ENCODE measurements at regions not wholly inside any gene's neighbourhood (a gene's known extent, or its start where the extent isn't known, plus 50 kb on each side); places are given as distances from the start of the nearest gene placed in this dataset.
A peak's percentile ranks its signal among the peaks of the same experiment; 100 is the strongest.
"Not testable (repeated sequence)": the region's sequence is repeated elsewhere in the genome, so short reads cannot be mapped to it uniquely, and the experiment has no call there.

GRCh38 chr15:96849271-96849900 is 518.9 kb downstream of the NR2F2 start:
- no peak overlapping the region for H3K4me3 Mint-ChIP-seq
- no peaks in the 10 kb centered on the region for H3K36me3 Mint-ChIP-seq (ENCODE audit: low read depth)
- no peaks in the 10 kb centered on the region for H3K27me3 Mint-ChIP-seq
- no peak for DNase-seq
- no peaks in the 10 kb centered on the region for H3K4me1 Mint-ChIP-seq
- no peak overlapping the region for H3K27ac Mint-ChIP-seq
- ATAC-seq = no peak
- no peaks in the 10 kb centered on the region for H3K9me3 ChIP-seq (ENCODE audit: control insufficient read depth, low read length, poor library complexity, severe bottlenecking)

DNA sequence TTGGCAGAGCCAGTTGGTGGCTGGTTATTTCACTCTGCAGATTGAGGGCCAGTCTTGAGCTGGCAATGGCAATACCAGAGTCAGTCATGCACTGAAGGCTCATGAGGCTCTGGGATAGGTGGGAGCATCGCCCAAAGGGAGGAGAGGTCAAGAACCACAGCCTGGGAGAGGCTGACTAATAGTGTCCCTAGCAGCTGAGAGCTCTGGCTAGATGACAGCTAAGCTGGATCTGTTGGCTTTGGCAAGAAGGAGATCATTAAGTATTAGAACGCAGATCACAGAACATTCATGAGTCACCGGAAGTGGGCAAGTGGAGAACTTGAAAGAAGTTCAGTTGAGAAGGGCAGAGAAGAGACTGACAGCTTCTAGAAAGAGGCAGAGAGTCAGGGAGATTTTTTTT is 521.1 kb downstream of the NR2F2 start:
- Mint-ChIP-seq H3K27ac (no peak overlapping the region), H3K27me3 (no peaks in the 10 kb centered on the region), H3K36me3 (ENCODE audit: low read depth) (no peaks in the 10 kb centered on the region), H3K4me1 (no peaks in the 10 kb centered on the region), H3K4me3 (no peak overlapping the region)
- ATAC-seq = no peak
- no peaks in the 10 kb centered on the region for H3K9me3 ChIP-seq (ENCODE audit: control insufficient read depth, low read length, poor library complexity, severe bottlenecking)
- no peak for DNase-seq

DNA sequence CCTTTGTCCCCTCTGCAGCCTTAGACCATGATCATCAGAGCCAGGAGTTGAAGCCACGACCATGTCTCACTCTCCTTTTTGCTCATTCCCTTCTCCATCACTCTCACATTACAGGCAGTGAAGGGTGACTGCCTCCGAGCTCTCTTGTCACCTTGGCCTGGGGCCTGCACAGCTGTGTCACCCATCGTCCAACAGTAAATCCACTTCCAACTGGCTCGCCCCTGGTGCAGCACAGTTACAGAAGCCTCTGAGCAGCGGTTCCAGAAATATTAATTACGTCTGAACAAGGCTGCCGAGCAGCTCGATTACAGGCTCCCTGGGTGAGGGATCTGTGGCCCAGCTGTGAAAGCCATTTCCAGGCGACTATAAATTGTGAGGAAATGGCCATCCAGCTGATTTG is 528.2 kb downstream of the NR2F2 start:
- H3K27me3 Mint-ChIP-seq = no peaks in the 10 kb centered on the region
- no peaks in the 10 kb centered on the region for H3K9me3 ChIP-seq (ENCODE audit: control insufficient read depth, low read length, poor library complexity, severe bottlenecking)
- H3K4me3 Mint-ChIP-seq = no peak overlapping the region
- no peaks in the 10 kb centered on the region for H3K36me3 Mint-ChIP-seq (ENCODE audit: low read depth)
- ATAC-seq = no peak
- no peak overlapping the region for H3K27ac Mint-ChIP-seq
- DNase-seq = no peak
- H3K4me1 Mint-ChIP-seq = no peaks in the 10 kb centered on the region

- no peaks in the 10 kb centered on the region for H3K36me3 Mint-ChIP-seq (ENCODE audit: low read depth)
- H3K27me3 Mint-ChIP-seq = no peaks in the 10 kb centered on the region
Observed at GRCh38 chr15:96860741-96861140, 530.2 kb downstream of the NR2F2 start.

DNA sequence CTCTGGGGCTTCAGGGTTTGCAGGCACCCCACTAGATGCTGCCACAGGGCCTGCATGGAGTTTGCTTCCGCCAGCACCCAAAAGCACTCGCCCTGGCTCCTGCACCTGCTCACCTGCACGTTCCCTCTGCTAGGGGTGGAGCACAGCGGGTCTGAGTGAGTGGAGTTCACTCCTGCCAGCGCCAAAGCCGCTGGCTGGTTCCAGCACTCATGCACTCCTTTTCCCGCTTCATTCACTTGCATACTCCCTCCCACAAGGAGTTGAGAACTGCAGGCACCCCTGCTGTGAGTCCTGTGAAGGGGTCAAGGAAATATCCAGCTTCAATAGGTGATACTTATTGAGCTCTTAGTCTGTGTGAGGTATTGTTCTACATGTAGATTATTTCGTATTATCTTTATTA is 537.5 kb downstream of the NR2F2 start:
- H3K9me3 ChIP-seq (ENCODE audit: control insufficient read depth, low read length, poor library complexity, severe bottlenecking) = no peaks in the 10 kb centered on the region
- no peak overlapping the region for H3K27ac Mint-ChIP-seq
- no peaks in the 10 kb centered on the region for H3K27me3 Mint-ChIP-seq
- no peaks in the 10 kb centered on the region for H3K4me1 Mint-ChIP-seq
- no peaks in the 10 kb centered on the region for H3K36me3 Mint-ChIP-seq (ENCODE audit: low read depth)
- no peak for ATAC-seq
- no peak for DNase-seq
- H3K4me3 Mint-ChIP-seq = no peak overlapping the region

More at GRCh38 chr15:96860741-96861140, 530.2 kb downstream of the NR2F2 start:
- no peaks in the 10 kb centered on the region for H3K9me3 ChIP-seq (ENCODE audit: control insufficient read depth, low read length, poor library complexity, severe bottlenecking)
- Mint-ChIP-seq H3K4me3 (no peak overlapping the region), H3K27ac (no peak overlapping the region), H3K4me1 (no peaks in the 10 kb centered on the region)
- no peak for ATAC-seq
- no peak for DNase-seq

DNA sequence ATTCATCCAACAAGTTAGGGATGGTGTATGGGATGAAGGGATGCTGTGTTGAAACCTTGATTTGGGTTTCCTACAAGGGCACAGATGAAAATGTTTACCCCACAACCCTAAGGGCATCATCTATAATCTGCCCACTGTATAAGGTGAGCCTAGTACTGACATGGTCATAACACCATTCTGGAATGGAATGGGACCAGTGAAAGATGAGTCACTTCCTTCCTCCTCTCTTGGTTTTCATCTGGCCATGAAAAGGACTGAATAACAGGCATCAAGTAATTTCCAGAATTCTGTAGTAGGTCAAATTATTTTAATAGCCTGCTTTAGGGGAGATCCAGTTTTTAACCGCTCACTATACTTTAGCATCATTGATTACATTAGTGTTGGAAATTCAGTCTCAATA is 538.6 kb downstream of the NR2F2 start:
- H3K9me3 ChIP-seq (ENCODE audit: control insufficient read depth, low read length, poor library complexity, severe bottlenecking) = no peaks in the 10 kb centered on the region
- H3K27ac Mint-ChIP-seq = no peak overlapping the region
- H3K4me1 Mint-ChIP-seq = no peaks in the 10 kb centered on the region
- no peaks in the 10 kb centered on the region for H3K36me3 Mint-ChIP-seq (ENCODE audit: low read depth)
- ATAC-seq (no peak), DNase-seq (no peak)
- no peaks in the 10 kb centered on the region for H3K27me3 Mint-ChIP-seq
- H3K4me3 Mint-ChIP-seq = no peak overlapping the region

GRCh38 chr15:96869790-96870189 is 539.3 kb downstream of the NR2F2 start:
- no peaks in the 10 kb centered on the region for H3K9me3 ChIP-seq (ENCODE audit: control insufficient read depth, low read length, poor library complexity, severe bottlenecking)
- ATAC-seq = no peak
- no peak for DNase-seq
- Mint-ChIP-seq H3K4me3 (no peak overlapping the region), H3K27me3 (no peaks in the 10 kb centered on the region), H3K27ac (no peak overlapping the region), H3K36me3 (ENCODE audit: low read depth) (no peaks in the 10 kb centered on the region), H3K4me1 (no peaks in the 10 kb centered on the region)

DNA sequence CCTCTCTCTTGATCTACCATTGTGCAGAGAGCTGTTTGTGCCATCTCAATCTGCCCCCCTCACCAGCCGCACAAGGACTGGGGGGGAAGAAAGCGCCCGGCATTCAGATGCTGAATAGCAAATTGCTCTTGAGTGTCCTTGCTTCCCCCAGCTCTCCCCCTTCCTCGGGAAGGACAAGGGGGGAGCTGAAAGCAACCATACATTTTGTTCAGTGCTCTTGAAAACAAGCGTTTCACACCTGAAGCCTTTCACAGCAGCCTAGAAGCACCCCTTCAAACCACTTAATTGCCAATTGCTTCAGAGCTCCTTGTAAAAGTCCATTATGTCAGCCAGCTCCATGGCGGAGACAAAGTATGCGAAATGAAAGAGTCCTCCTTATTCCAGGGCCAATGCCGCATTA is 540.1 kb downstream of the NR2F2 start:
- no peak for ATAC-seq
- H3K4me3 Mint-ChIP-seq = no peak overlapping the region
- H3K27ac Mint-ChIP-seq = no peak overlapping the region
- H3K4me1 Mint-ChIP-seq = no peaks in the 10 kb centered on the region
- no peaks in the 10 kb centered on the region for H3K36me3 Mint-ChIP-seq (ENCODE audit: low read depth)
- no peak for DNase-seq
- H3K27me3 Mint-ChIP-seq = no peaks in the 10 kb centered on the region
- H3K9me3 ChIP-seq (ENCODE audit: control insufficient read depth, low read length, poor library complexity, severe bottlenecking) = no peaks in the 10 kb centered on the region

- H3K4me3 Mint-ChIP-seq; H3K36me3 Mint-ChIP-seq (ENCODE audit: low read depth); H3K9me3 ChIP-seq (ENCODE audit: control insufficient read depth, low read length, poor library complexity, severe bottlenecking); H3K27ac Mint-ChIP-seq; H3K4me1 Mint-ChIP-seq; DNase-seq; H3K27me3 Mint-ChIP-seq; ATAC-seq: not testable (repeated sequence)
Observed at GRCh38 chr15:96877442-96877841, 546.9 kb downstream of the NR2F2 start.

- H3K27me3 Mint-ChIP-seq = no peaks in the 10 kb centered on the region
- no peaks in the 10 kb centered on the region for H3K9me3 ChIP-seq (ENCODE audit: control insufficient read depth, low read length, poor library complexity, severe bottlenecking)
- no peak for DNase-seq
- no peak overlapping the region for H3K27ac Mint-ChIP-seq
- no peak for ATAC-seq
- no peak overlapping the region for H3K4me3 Mint-ChIP-seq
- H3K36me3 Mint-ChIP-seq (ENCODE audit: low read depth) = no peaks in the 10 kb centered on the region
- H3K4me1 Mint-ChIP-seq = no peaks in the 10 kb centered on the region
Observed at GRCh38 chr15:96878129-96878528, 547.6 kb downstream of the NR2F2 start.

- no peaks in the 10 kb centered on the region for H3K9me3 ChIP-seq (ENCODE audit: control insufficient read depth, low read length, poor library complexity, severe bottlenecking)
- H3K27ac Mint-ChIP-seq = no peak overlapping the region
- no peaks in the 10 kb centered on the region for H3K27me3 Mint-ChIP-seq
- H3K4me1 Mint-ChIP-seq = no peaks in the 10 kb centered on the region
- ATAC-seq (no peak), DNase-seq (no peak)
- H3K36me3 Mint-ChIP-seq (ENCODE audit: low read depth) = no peaks in the 10 kb centered on the region
- H3K4me3 Mint-ChIP-seq = no peak overlapping the region
Observed at GRCh38 chr15:96882121-96882772, 551.7 kb downstream of the NR2F2 start.

GRCh38 chr15:96887730-96888129 is 557.2 kb downstream of the NR2F2 start:
- H3K36me3 Mint-ChIP-seq (ENCODE audit: low read depth) = no peaks in the 10 kb centered on the region
- H3K4me1 Mint-ChIP-seq = peaks cover 6% of the 10 kb centered on the region
- no peak overlapping the region for H3K4me3 Mint-ChIP-seq
- no peaks in the 10 kb centered on the region for H3K27me3 Mint-ChIP-seq
- no peaks in the 10 kb centered on the region for H3K9me3 ChIP-seq (ENCODE audit: control insufficient read depth, low read length, poor library complexity, severe bottlenecking)
- DNase-seq = no peak
- no peak for ATAC-seq
- no peak overlapping the region for H3K27ac Mint-ChIP-seq

GRCh38 chr15:96888764-96889163 is 558.3 kb downstream of the NR2F2 start:
- ATAC-seq = no peak
- no peaks in the 10 kb centered on the region for H3K9me3 ChIP-seq (ENCODE audit: control insufficient read depth, low read length, poor library complexity, severe bottlenecking)
- no peak for DNase-seq
- Mint-ChIP-seq H3K36me3 (ENCODE audit: low read depth) (no peaks in the 10 kb centered on the region), H3K27ac (no peak overlapping the region), H3K4me1 (peaks cover 6% of the 10 kb centered on the region), H3K4me3 (peak overlapping the region; percentile 61), H3K27me3 (no peaks in the 10 kb centered on the region)
